ENCODE measurements at regions not wholly inside any gene's neighbourhood (a gene's known extent, or its start where the extent isn't known, plus 50 kb on each side); places are given as distances from the start of the nearest gene placed in this dataset.
"Not testable (repeated sequence)": the region's sequence is repeated elsewhere in the genome, so short reads cannot be mapped to it uniquely, and the experiment has no call there.

DNA sequence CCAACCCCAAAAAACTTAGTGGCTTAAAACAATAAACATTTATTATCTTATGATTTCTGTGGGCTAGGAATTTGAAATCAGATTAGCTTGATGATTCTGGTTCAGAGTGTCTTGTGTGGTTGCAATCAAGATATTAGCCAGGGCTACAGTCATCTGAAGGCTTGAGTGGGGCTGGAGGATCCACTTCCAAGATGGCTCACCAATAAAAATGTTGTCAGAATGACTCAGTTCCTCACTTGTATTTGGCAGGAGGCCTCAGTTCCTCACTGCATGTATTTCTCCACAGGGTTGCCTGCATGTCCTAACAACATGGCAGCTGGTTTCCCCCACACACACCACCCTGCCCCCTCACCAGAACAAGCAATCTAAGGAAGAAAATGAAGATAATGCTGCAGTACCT is 98.2 kb upstream of the NIPBL start:
- in situ Hi-C loops (cut with MboI; ENCODE audit: low sequenced_read_pairs): no loop called here

DNA sequence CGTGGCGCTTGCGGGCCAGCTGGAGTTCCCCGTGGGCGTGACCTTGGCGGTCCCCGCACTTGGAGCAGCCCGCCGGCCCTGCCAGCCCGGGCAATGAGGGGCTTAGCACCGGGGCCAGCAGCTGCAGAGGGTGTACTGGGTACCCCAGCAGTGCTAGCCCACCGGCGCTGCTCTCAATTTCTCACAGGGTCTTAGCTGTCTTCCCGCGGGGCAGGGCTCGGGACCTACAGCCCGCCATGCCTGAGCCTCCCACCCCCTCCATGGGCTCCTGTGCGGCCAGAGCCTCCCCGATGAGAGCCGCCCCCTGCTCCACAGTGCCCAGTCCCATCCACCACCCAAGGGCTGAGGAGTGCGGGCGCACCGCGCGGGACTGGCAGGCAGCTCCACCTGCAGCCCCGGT is 94.0 kb upstream of the NIPBL start:
- in situ Hi-C loops (cut with MboI; ENCODE audit: low sequenced_read_pairs): not testable (repeated sequence)

DNA sequence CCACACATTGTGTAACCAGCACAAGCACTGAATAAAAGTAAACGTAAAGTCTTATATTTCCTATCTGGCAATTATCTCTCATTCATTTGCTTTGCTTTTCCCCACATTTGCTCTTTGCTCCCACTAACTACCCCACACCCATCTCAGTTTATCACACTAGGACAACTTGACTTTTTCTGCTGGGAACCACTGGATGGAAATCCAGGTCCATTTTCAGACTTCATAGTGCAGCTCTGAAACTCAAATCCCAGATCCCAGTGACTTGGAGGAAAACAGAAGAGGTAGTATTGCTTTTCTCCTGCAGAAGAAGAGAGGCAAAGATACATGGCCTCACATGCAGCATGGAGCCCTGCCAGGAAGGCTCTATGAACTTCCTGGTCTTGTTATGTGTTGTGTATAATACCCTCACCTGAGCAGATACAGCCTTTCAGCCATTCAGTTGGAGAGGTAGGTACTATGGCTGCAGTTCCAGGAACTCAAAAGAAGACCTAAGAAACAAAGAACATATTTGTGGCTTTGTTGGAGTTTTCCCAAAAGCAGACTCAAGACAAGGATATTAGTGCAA is 90.0 kb upstream of the NIPBL start:
- in situ Hi-C loops (cut with MboI; ENCODE audit: low sequenced_read_pairs): no loop called here

DNA sequence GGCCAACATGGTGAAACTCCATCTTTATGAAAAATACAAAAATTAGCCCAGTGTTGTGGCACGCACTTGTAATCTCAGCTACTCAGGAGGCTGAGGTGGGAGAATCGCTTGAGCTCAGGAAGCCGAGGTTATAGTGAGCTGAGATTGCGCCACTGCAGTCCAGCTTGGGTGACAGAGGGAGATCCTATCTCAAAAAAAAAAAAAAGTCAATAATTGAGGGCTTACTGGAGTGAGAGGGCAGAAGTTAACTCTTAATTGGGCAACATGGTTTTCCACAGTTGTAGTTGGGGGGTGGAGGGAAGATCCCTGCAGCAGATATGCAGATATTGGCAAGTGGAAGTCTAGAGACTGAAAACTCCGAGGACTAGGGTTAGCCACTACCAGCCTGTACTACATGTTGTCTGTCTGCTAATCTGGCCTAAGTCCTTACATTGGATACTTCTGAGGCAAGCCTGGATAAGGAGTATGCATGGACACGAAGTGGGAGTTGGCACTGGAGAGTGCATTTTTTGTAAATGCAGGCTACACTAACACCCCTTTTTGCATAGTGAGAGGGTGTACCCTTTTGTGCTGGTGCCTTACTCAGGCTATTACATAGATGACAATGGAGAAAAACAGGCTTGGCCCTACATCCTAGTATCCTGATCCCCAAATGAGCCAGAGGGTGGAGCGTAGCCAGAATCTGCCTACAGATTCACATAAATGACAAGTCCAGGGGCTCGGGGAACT is 89.0 kb upstream of the NIPBL start:
- in situ Hi-C loops (cut with MboI; ENCODE audit: low sequenced_read_pairs): no loop called here

DNA sequence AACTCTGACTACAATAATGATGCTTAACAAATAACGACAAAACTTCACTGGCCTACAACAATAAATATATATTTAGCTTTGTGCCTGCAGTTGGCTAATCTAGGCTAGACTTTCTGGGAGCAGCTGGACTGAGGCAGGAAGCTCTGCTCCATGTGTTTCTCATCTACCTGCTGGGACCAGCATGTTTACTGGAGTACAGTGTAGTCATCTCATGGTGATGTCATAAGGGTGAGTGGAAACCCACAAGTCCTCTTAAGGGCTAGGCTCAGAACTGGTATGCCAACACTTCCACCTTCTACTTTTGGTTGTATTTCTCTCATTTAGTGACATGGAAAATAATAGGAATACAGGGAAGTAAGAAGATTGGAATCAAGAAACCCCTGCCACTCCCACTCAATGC is 85.7 kb upstream of the NIPBL start:
- in situ Hi-C loops (cut with MboI; ENCODE audit: low sequenced_read_pairs): no loop called here

DNA sequence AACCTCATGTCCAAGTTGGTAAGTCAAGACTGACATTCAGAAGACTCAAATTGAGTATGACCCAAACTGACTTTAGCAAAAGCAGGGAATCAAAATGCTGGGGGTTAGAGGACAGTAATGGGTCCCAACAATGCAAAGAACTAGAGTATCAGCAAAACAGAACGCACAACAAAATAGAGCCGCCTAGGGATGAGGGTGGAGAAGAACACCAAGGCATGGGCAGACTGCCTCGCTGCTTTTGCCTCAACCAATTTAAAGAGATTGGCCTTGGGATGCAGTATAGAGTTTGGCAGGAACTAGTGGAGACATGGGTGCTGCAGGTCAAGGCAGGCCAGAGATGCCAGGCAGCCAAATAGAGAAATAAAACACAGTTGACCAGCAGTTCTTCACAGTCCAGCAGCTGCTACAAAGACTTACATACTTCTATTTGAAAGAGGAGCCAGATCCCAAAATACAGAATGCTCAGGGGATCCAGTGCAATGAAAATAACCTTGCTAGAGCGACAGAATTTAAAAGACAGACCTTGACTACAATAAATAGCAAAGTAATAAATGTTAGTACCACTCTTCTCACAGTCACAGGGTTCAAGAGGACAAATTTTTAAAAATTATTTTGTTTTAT is 83.9 kb upstream of the NIPBL start:
- in situ Hi-C loops (cut with MboI; ENCODE audit: low sequenced_read_pairs): no loop called here

DNA sequence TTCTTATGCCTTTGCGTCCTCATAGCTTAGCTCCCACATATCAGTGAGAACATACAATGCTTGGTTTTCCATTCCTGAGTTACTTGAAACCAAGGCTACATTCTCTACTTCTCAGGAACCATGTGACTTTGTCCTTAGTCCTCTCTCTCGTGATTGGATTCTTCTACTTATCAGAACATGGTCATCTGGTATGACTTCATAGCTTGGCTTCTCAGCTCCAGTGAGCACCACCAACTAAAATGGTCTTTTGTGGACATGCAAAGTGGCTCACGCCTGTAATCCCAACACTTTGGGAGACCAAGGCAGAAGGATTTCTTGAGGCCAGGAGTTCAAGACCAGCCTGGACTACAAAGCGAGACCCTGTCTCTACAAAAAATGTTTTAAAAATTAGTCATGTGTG is 81.2 kb upstream of the NIPBL start:
- in situ Hi-C loops (cut with MboI; ENCODE audit: low sequenced_read_pairs): no loop called here

DNA sequence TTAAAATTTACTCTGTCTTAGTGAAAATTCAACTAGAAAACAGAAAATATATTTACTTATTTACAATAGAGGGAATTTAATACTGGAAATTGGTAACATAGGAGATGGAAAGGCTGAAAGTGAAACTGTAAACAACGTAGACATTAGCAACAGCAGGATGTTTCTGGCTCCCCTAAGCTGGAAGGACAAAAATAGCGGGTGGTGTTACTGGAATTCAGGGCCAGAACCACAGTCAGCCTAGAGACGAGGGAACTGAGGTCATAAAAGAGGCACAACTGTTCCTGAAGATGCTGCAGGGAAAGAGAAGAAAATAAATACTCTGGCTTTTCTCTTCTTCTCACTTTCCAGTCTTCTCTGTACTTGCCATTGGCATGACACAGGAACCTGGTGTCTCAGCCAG is 80.4 kb upstream of the NIPBL start:
- in situ Hi-C loops (cut with MboI; ENCODE audit: low sequenced_read_pairs): no loop called here

DNA sequence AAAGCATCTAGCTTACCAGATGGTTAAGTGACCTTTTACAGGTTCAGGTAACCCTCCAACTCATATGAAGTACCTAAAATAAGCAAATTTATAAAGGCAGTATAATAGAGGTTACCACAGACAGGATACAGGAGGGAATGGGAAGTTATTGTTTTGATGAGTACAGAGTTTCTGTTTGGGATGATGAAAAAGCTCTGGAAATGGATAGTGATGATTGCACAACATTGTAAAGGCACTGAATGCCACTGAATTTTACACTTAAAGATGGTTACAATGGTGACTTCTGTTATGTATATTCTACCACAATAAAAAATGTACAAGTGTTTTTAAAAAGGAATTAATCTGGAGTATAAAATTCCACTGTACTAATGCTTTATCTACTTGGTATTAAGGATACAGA is 75.0 kb upstream of the NIPBL start:
- in situ Hi-C loops (cut with MboI; ENCODE audit: low sequenced_read_pairs): no loop called here

DNA sequence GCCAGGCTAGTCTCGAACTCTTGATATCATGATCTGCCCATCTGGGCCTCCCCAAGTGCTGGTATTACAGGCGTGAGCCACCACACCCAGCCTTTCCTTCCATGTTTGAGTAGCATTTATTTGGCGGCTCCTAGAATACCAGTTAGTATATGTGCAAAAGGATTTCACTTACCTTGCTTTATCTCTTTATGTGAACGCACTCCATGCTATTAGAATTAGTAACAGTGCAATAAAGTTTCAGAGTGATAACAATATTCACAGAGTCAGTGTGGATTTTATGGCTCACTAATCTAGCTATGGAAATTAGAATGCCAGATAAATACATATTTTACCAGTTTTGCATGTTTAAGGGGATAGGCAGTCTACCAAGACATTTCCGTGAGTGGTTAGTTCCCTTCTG is 74.4 kb upstream of the NIPBL start:
- in situ Hi-C loops (cut with MboI; ENCODE audit: low sequenced_read_pairs): no loop called here

DNA sequence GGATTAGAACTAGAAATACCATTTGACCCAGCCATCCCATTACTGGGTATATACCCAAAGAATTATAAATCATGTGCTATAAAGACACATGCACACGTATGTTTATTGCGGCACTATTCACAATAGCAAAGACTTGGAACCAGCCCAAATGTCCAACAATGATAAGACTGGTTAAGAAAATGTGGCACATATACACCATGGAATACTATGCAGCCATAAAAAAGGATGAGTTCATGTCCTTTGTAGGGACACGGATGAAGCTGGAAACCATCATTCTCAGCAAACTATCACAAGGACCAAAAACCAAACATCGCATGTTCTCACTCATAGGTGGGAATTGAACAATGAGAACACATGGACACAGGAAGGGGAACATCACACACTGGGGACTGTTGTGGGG is 63.3 kb upstream of the NIPBL start:
- in situ Hi-C loops (cut with MboI; ENCODE audit: low sequenced_read_pairs): not testable (repeated sequence)

DNA sequence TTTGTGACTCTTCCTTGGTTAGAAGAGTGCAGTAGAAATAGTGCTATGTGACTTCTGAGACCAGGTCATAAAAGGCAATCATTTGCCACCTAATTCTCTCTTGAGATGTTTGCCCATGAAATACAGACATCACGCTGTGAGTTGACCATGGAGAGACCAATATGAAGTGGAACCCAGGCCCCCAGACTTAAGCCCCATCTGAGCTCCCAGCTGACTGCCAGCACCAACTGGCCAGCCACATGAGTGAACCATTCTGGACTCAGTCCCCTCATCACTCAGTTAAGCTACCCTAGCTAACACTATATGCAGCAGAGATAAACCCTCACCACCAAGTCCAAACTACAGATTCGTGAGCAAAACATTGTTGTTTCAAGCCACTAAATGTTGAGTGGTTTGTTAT is 60.7 kb upstream of the NIPBL start:
- in situ Hi-C loops (cut with MboI; ENCODE audit: low sequenced_read_pairs): no loop called here

DNA sequence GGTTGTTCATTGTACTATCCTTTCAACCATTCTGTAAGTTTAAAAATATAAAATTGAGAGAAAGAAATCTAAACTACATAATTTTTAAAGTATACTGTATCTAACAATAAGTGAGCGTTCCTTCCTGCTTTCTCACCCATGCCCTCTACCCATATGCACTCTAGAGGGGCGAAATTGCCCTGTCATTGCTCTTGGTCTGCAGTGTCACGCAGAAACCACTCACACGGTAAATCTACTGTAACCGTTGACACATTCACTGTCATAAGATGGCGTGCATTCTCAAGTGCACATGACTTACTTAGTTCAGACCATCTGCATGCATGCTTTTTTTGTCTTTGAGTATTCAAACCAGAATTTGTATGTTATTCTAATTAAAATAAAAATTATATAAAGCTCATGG is 55.7 kb upstream of the NIPBL start:
- in situ Hi-C loops (cut with MboI; ENCODE audit: low sequenced_read_pairs): no loop called here

DNA sequence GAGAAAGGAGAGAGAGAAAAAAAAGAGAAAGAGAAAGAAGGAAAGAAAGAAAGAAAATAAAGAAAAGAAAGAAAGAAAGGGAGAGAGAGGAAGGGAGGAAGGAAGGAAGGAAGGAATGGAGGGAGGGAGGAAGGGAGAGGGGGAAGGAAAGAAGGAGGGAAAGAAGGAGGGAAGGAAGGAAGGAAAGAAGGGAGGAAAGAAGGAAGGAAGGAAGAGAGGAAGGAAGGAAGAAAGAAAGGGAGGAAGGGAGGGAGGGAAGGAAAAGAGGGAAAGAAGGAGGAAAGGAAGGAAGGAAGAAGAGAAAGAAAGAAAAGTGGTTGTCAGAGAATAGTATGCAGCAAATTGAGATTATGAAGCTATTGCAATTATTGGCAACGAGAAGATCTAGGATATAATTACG is 49.9 kb upstream of the NIPBL start:
- in situ Hi-C loops (cut with MboI; ENCODE audit: low sequenced_read_pairs): no loop called here
